Neural cell (in vitro differentiated cells): ENCODE measurements at regions not wholly inside any gene's neighbourhood (a gene's known extent, or its start where the extent isn't known, plus 50 kb on each side); places are given as distances from the start of the nearest gene placed in this dataset.

ENCODE experiments used
- EZH2 ChIP-seq: fragments of 200-600, 300-800 bp; shearing (Covaris generic), sonication (generic); IDR thresholded peaks from 2 replicates; pipeline ENCODE4 v1.6.1; 2014; ENCODE audit warnings: antibody characterized with exemption, low read length, borderline replicate concordance, mild to moderate bottlenecking; ENCODE audit not compliant: insufficient read depth, poor library complexity, severe bottlenecking
- RAD21 ChIP-seq: fragments of 450-650 bp; conservative IDR thresholded peaks from 2 replicates; pipeline ENCODE4 v1.6.1; 2014; ENCODE audit warnings: antibody characterized with exemption, mild to moderate bottlenecking, moderate library complexity
- TF ChIP-seq, protein P1 (sequence below): IDR thresholded peaks from 2 replicates; pipeline ENCODE4 v1.6.1; 2012; ENCODE audit warnings: borderline replicate concordance
- TF ChIP-seq, protein P2 (sequence below): fragments of 450-650 bp; IDR thresholded peaks from 2 replicates; pipeline ENCODE4 v1.5.1; 2014; ENCODE audit warnings: antibody characterized with exemption, mild to moderate bottlenecking, moderate library complexity; ENCODE audit not compliant: poor library complexity, severe bottlenecking

DNA sequence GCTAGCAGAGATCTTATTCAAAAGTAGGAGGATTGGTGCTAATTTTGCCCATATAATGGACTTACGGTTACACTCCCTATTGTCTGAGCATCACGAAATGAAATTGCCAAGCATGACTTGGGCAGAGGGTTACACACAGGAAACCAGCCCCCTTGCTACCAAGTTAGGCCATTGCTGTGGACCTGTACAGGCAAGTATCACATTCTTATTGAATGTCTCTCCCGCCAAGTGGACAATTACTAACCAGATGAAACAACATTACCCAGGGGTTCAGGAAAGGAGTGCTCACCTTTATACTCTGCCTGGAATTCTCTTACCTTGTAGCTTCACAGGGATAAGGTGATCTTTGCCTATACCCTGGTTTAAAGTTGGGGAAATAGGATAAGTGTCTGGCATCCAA is 70.6 kb upstream of the TOX3 start:
- TF ChIP-seq EZH2 (no peak), RAD21 (no peak)
- TF ChIP-seq, protein P1, sequence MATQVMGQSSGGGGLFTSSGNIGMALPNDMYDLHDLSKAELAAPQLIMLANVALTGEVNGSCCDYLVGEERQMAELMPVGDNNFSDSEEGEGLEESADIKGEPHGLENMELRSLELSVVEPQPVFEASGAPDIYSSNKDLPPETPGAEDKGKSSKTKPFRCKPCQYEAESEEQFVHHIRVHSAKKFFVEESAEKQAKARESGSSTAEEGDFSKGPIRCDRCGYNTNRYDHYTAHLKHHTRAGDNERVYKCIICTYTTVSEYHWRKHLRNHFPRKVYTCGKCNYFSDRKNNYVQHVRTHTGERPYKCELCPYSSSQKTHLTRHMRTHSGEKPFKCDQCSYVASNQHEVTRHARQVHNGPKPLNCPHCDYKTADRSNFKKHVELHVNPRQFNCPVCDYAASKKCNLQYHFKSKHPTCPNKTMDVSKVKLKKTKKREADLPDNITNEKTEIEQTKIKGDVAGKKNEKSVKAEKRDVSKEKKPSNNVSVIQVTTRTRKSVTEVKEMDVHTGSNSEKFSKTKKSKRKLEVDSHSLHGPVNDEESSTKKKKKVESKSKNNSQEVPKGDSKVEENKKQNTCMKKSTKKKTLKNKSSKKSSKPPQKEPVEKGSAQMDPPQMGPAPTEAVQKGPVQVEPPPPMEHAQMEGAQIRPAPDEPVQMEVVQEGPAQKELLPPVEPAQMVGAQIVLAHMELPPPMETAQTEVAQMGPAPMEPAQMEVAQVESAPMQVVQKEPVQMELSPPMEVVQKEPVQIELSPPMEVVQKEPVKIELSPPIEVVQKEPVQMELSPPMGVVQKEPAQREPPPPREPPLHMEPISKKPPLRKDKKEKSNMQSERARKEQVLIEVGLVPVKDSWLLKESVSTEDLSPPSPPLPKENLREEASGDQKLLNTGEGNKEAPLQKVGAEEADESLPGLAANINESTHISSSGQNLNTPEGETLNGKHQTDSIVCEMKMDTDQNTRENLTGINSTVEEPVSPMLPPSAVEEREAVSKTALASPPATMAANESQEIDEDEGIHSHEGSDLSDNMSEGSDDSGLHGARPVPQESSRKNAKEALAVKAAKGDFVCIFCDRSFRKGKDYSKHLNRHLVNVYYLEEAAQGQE = no peak
- TF ChIP-seq, protein P2, sequence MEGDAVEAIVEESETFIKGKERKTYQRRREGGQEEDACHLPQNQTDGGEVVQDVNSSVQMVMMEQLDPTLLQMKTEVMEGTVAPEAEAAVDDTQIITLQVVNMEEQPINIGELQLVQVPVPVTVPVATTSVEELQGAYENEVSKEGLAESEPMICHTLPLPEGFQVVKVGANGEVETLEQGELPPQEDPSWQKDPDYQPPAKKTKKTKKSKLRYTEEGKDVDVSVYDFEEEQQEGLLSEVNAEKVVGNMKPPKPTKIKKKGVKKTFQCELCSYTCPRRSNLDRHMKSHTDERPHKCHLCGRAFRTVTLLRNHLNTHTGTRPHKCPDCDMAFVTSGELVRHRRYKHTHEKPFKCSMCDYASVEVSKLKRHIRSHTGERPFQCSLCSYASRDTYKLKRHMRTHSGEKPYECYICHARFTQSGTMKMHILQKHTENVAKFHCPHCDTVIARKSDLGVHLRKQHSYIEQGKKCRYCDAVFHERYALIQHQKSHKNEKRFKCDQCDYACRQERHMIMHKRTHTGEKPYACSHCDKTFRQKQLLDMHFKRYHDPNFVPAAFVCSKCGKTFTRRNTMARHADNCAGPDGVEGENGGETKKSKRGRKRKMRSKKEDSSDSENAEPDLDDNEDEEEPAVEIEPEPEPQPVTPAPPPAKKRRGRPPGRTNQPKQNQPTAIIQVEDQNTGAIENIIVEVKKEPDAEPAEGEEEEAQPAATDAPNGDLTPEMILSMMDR = no peak
